ENCODE measurements at regions not wholly inside any gene's neighbourhood (a gene's known extent, or its start where the extent isn't known, plus 50 kb on each side); places are given as distances from the start of the nearest gene placed in this dataset.

DNA sequence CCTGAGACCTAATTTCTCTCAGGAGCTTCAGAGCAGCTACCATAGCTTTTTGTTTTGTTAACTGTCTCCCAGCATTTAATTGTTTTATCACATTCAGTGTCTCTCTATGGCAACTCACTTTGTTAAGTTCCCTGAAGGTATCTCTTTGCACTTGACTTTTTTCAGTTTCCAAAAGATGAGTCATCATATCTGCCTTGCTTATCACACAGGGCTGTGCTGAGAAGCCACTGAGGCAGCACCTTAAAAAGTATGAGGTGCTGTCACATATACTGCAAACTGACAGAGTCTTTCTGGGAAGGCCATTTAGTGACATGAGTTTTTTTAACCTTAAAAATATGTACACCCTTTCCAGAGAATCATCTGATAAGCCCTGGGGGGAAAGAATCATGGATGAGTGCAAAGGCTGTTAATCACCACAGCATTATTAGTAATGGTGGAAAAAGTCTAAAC, 56.8 kb downstream of the PPP1R3C start:
- no peak for TF ChIP-seq EZH2 (IDR thresholded peaks at IDR 0.05; ENCODE audit: low read length, missing control alignments)
- no peak for TF ChIP-seq CTCF (conservative IDR thresholded peaks at IDR 0.05 in 1 of 2, IDR thresholded peaks at IDR 0.05 in 1 of 2; ENCODE audit: low read depth in 1 of 2, low read length in 2 of 2)
